NCI-H82 (cell line): ENCODE measurements at regions not wholly inside any gene's neighbourhood (a gene's known extent, or its start where the extent isn't known, plus 50 kb on each side); places are given as distances from the start of the nearest gene placed in this dataset.

Source experiments
- DNase-seq: peaks from one replicate; lab custom pipeline; 2025; lab: John Stamatoyannopoulos, UW

- no peak for DNase-seq
Observed at GRCh38 chr16:35639233-35640205, 2180.1 kb downstream of the TP53TG3F start.

GRCh38 chr16:35642322-35642835 is 2183.0 kb downstream of the TP53TG3F start:
- DNase-seq, result no peak

- no peak for DNase-seq
Observed at GRCh38 chr16:35651841-35652240, 2192.4 kb downstream of the TP53TG3F start.

- no peak for DNase-seq
Observed at GRCh38 chr16:35664091-35664693, 2204.8 kb downstream of the TP53TG3F start.

- DNase-seq, result no peak
Observed at GRCh38 chr16:35685085-35685484, 2225.7 kb downstream of the TP53TG3F start.

GRCh38 chr16:35686595-35686994 is 2227.2 kb downstream of the TP53TG3F start:
- peak; percentile 54 for DNase-seq

GRCh38 chr16:35687071-35687470 is 2227.7 kb downstream of the TP53TG3F start:
- DNase-seq, result no peak

- DNase-seq, result no peak
Observed at GRCh38 chr16:35687781-35688180, 2228.4 kb downstream of the TP53TG3F start.

- no peak for DNase-seq
Observed at GRCh38 chr16:35689764-35690163, 2230.4 kb downstream of the TP53TG3F start.

GRCh38 chr16:35690413-35690812 is 2231.0 kb downstream of the TP53TG3F start:
- DNase-seq, result no peak

GRCh38 chr16:35691057-35691456 is 2231.6 kb downstream of the TP53TG3F start:
- no peak for DNase-seq

- DNase-seq, result no peak
Observed at GRCh38 chr16:35692824-35693223, 2233.4 kb downstream of the TP53TG3F start.

- DNase-seq, result no peak
Observed at GRCh38 chr16:35706901-35707300, 2247.5 kb downstream of the TP53TG3F start.

GRCh38 chr16:35711435-35711834 is 2252.0 kb downstream of the TP53TG3F start:
- no peak for DNase-seq

GRCh38 chr16:35711958-35712357 is 2252.5 kb downstream of the TP53TG3F start:
- DNase-seq, result no peak

- DNase-seq, result no peak
Observed at GRCh38 chr16:35713762-35714650, 2254.6 kb downstream of the TP53TG3F start.

GRCh38 chr16:35714665-35715064 is 2255.3 kb downstream of the TP53TG3F start:
- no peak for DNase-seq

- DNase-seq, result no peak
Observed at GRCh38 chr16:35724551-35724950, 2265.1 kb downstream of the TP53TG3F start.

- DNase-seq, result no peak
Observed at GRCh38 chr16:35725949-35726348, 2266.5 kb downstream of the TP53TG3F start.

GRCh38 chr16:35730251-35730650 is 2270.8 kb downstream of the TP53TG3F start:
- no peak for DNase-seq

GRCh38 chr16:35731341-35732040 is 2272.1 kb downstream of the TP53TG3F start:
- DNase-seq, result no peak
